K562 (cell line): ENCODE measurements at regions not wholly inside any gene's neighbourhood (a gene's known extent, or its start where the extent isn't known, plus 50 kb on each side); places are given as distances from the start of the nearest gene placed in this dataset.

Experiments
- ATAC-seq: fragments of 200-7000 bp; cut with Tn5 transposase; 3 replicates; pipeline ENCODE4 v1.9.1; 2020; ENCODE audit warnings: moderate library complexity
- BruUV-seq: library from RNA; stranded (reverse); fragments of 400-500 nt; replicated peaks from 2 replicates; lab custom pipeline; 2021; lab: Mats Ljungman, UMichigan
- CTCF ChIA-PET: fragments of 300-600 bp; formaldehyde crosslinking; extraction: SDS; loops from one replicate; lab custom pipeline; 2021; ENCODE audit warnings: low intra/inter-chr PET ratio; lab: Yijun Ruan, JAX
- POLR2A ChIA-PET: fragments of 300-600, 350-650 bp; sonication (Branson Sonifier 250); formaldehyde crosslinking; extraction: SDS; loops from one replicate; lab custom pipeline; 2021; ENCODE audit warnings: antibody characterized with exemption, inconsistent platforms; lab: Yijun Ruan, JAX
- DNase-seq, 4 experiments: peaks; one replicate each; pipeline versions ENCODE4 v3.0.0 to v3.0.0-alpha.2; 2011 to 2018; ENCODE audit warnings: low spot score in 3 of 4, mixed read lengths in 3 of 4; ENCODE audit errors: extremely low read depth in 1 of 4
- FAIRE-seq: peaks from 2 replicates; lab custom pipeline; 2011; peaks lifted over from hg19 to GRCh38; lab: Jason Lieb, UNC
- H2AFZ ChIP-seq: 2 replicates; pipeline ENCODE4 v1.6.0; 2011; ENCODE audit warnings: low read depth, low read length, control low read depth, inconsistent platforms
- H3K27ac ChIP-seq: fragments of 200-600 bp; 3 replicates; pipeline ENCODE4 v1.8.0; 2011; ENCODE audit warnings: low read depth, mild to moderate bottlenecking, control low read depth, inconsistent platforms, low read length, moderate library complexity, mixed read lengths; ENCODE audit errors: extremely low read depth
- H3K27me3 ChIP-seq, 2 experiments: fragments of 300-600 bp in 1 of 2; 2 replicates in 1 of 2; 3 replicates in 1 of 2; pipeline versions ENCODE4 v1.6.0 to v1.8.0; 2011; ENCODE audit warnings: inconsistent platforms in 2 of 2, low read length in 2 of 2, mild to moderate bottlenecking in 1 of 2, mixed read lengths in 1 of 2, moderate library complexity in 1 of 2; ENCODE audit not compliant: control insufficient read depth in 2 of 2, insufficient read depth in 2 of 2
- H3K36me3 ChIP-seq: fragments of 300-600 bp; 3 replicates; pipeline ENCODE4 v1.8.0; 2011; ENCODE audit warnings: mild to moderate bottlenecking, low read length, inconsistent platforms; ENCODE audit not compliant: control insufficient read depth, insufficient read depth
- H3K4me1 ChIP-seq, 2 experiments: fragments of 200-600 bp in 1 of 2; replicated peaks in 1 of 2; 2 replicates in 1 of 2; 3 replicates in 1 of 2; pipeline versions ENCODE4 v1.5.1 to v1.8.0; 2011; ENCODE audit warnings: inconsistent platforms in 2 of 2, low read length in 2 of 2, mild to moderate bottlenecking in 1 of 2, mixed read lengths in 1 of 2, moderate library complexity in 1 of 2; ENCODE audit not compliant: control insufficient read depth in 2 of 2, insufficient read depth in 2 of 2
- H3K4me2 ChIP-seq: 2 replicates; pipeline ENCODE4 v1.6.1; 2011; ENCODE audit warnings: low read length, control low read depth, inconsistent platforms, mixed read lengths; ENCODE audit not compliant: insufficient read depth
- H3K4me3 ChIP-seq: fragments of 200-600 bp; sonication (generic), shearing (Covaris generic); 2 replicates; pipeline ENCODE4 v1.5.1; 2016; ENCODE audit warnings: control low read depth, inconsistent platforms
- H3K79me2 ChIP-seq: fragments of 200-600 bp; 3 replicates; pipeline ENCODE4 v1.8.0; 2011; ENCODE audit warnings: low read length, inconsistent platforms; ENCODE audit not compliant: control insufficient read depth, insufficient read depth
- H3K9ac ChIP-seq, 2 experiments: 2 replicates each; pipeline versions ENCODE4 v1.6.0 to v1.6.1; 2011; ENCODE audit warnings: low read depth in 2 of 2, low read length in 2 of 2, control low read depth in 1 of 2, inconsistent platforms in 1 of 2, mild to moderate bottlenecking in 1 of 2, mixed read lengths in 1 of 2; ENCODE audit not compliant: insufficient read depth in 1 of 2
- H3K9me1 ChIP-seq: one replicate; pipeline ENCODE4 v1.6.0; 2011; ENCODE audit warnings: inconsistent platforms, mild to moderate bottlenecking, low read length, moderate library complexity; ENCODE audit not compliant: control insufficient read depth, insufficient read depth
- H3K9me3 ChIP-seq: replicated peaks from 2 replicates; pipeline ENCODE4 v1.5.1; 2011; ENCODE audit warnings: low read depth, low read length, inconsistent platforms; ENCODE audit not compliant: control insufficient read depth, insufficient read depth
- H4K20me1 ChIP-seq: replicated peaks from 2 replicates; pipeline ENCODE4 v1.6.1; 2011; ENCODE audit warnings: low read length, inconsistent platforms, mixed read lengths; ENCODE audit not compliant: control insufficient read depth, insufficient read depth
- ATF3 ChIP-seq, 2 experiments: fragments of 450-650 bp in 1 of 2; sonication (generic) in 1 of 2; formaldehyde crosslinking in 1 of 2; IDR thresholded peaks in 1 of 2; conservative IDR thresholded peaks in 1 of 2; 2 replicates each; pipeline versions ENCODE4 v1.6.1 to v1.8.1; 2016 to 2023; ENCODE audit warnings: mild to moderate bottlenecking in 2 of 2, moderate library complexity in 2 of 2, inconsistent platforms in 1 of 2, missing genetic modification reagents in 1 of 2
- BDP1 ChIP-seq: IDR thresholded peaks from 3 replicates; pipeline ENCODE4 v1.6.1; 2011; ENCODE audit not compliant: insufficient read length, insufficient read depth
- FOXJ3 ChIP-seq: sonication (generic); formaldehyde crosslinking; IDR thresholded peaks from 2 replicates; pipeline ENCODE4 v1.4.0; 2020; ENCODE audit warnings: mild to moderate bottlenecking, missing genetic modification reagents
- HMGN3 ChIP-seq: IDR thresholded peaks from 2 replicates; pipeline ENCODE4 v1.6.1; 2011; ENCODE audit warnings: borderline replicate concordance, low read depth, mild to moderate bottlenecking, mixed read lengths, low read length; ENCODE audit not compliant: insufficient read length; ENCODE audit errors: extremely low read depth
- HOXB6 ChIP-seq: fragments of 250-450 bp; sonication (Bioruptor Pico); IDR thresholded peaks from 2 replicates; pipeline ENCODE4 v1.5.1; 2022; ENCODE audit warnings: mild to moderate bottlenecking, borderline replicate concordance
- MNT ChIP-seq, 2 experiments: fragments of 450-650 bp; conservative IDR thresholded peaks; 2 replicates each; pipeline ENCODE4 v1.6.1; 2017; ENCODE audit warnings: mild to moderate bottlenecking in 2 of 2, moderate library complexity in 2 of 2
- PKNOX1 ChIP-seq: fragments of 450-650 bp; IDR thresholded peaks from 2 replicates; pipeline ENCODE4 v1.6.1; 2016
- POLR2A ChIP-seq: fragments of 450-650 bp; conservative IDR thresholded peaks from 2 replicates; pipeline ENCODE4 v1.6.1; 2016
- RCOR1 ChIP-seq, 2 experiments: IDR thresholded peaks; 2 replicates each; pipeline ENCODE4 v1.6.1; 2012; ENCODE audit warnings: low read depth in 2 of 2, low read length in 2 of 2, borderline replicate concordance in 1 of 2, improper control_type of control experiment in 1 of 2
- SMARCC2 ChIP-seq: fragments of 450-650 bp; IDR thresholded peaks from 2 replicates; pipeline ENCODE4 v1.6.1; 2017; ENCODE audit warnings: antibody characterized with exemption, moderate library complexity, mild to moderate bottlenecking, low read depth
- TCF15 ChIP-seq: fragments of 250-450 bp; sonication (Bioruptor Pico); IDR thresholded peaks from 2 replicates; pipeline ENCODE4 v1.8.0; 2022; ENCODE audit warnings: moderate library complexity, mild to moderate bottlenecking, inconsistent platforms
- TCF7 ChIP-seq: sonication (generic); IDR thresholded peaks from 2 replicates; pipeline ENCODE4 v1.6.1; 2016; ENCODE audit warnings: antibody characterized with exemption, borderline replicate concordance
- TGIF2 ChIP-seq: sonication (generic); formaldehyde crosslinking; IDR thresholded peaks from 2 replicates; pipeline ENCODE4 v1.8.1; 2022; ENCODE audit warnings: mild to moderate bottlenecking, missing genetic modification reagents, moderate library complexity
- ZNF695 ChIP-seq: fragments of 450-650 bp; formaldehyde crosslinking; IDR thresholded peaks from 2 replicates; pipeline ENCODE4 v1.4.0; 2020; ENCODE audit warnings: mild to moderate bottlenecking, moderate library complexity
- in situ Hi-C: fragments of 300-500 bp; cut with MboI; formaldehyde crosslinking; loops from 4 replicates; pipeline ENCODE4 v1.15.0; 2018; ENCODE audit warnings: inconsistent platforms, mixed read lengths
- intact Hi-C: fragments of 100-400 bp; cut with micrococcal nuclease; formaldehyde crosslinking; loops from 2 replicates; pipeline ENCODE4 v1.14.2; 2022

GRCh38 chr17:13182854-13183253 is 165.0 kb upstream of the ELAC2 start (continued):
- no peak for TF ChIP-seq TGIF2 (CRISPR knock-in tag)
- TF ChIP-seq BDP1: no peak
- TF ChIP-seq RCOR1 (IDR thresholded peaks at IDR 0.05; ENCODE audit: borderline replicate concordance in 1 of 2, low read depth in 2 of 2, low read length in 2 of 2): no peak
- TF ChIP-seq, all 486 proteins: peak for 0

GRCh38 chr17:13182450-13182849 is 164.6 kb upstream of the ELAC2 start:
- H3K9me3 ChIP-seq: no peaks in the 10 kb centered on the region
- no peaks in the 10 kb centered on the region for H4K20me1 ChIP-seq
- in situ Hi-C loops: no loop called here
- POLR2A ChIA-PET: no interaction called here
- DNase-seq: no peak
- no peaks in the 10 kb centered on the region for H3K27me3 ChIP-seq
- no peak overlapping the region for H3K27ac ChIP-seq
- no TSS peak for BruUV-seq
- no peak overlapping the region for H3K4me3 ChIP-seq
- H3K9me1 ChIP-seq: no peaks in the 10 kb centered on the region
- H3K9ac ChIP-seq: no peak overlapping the region
- no peak for FAIRE-seq
- intact Hi-C loops: no loop called here
- H3K79me2 ChIP-seq: no peaks in the 10 kb centered on the region
- H3K4me2 ChIP-seq: no peak overlapping the region
- TF ChIP-seq ATF3 (IDR thresholded peaks at IDR 0.05): no peak
- no peak for TF ChIP-seq ATF3 (CRISPR knock-in tag; conservative IDR thresholded peaks at IDR 0.05)
- no peak for TF ChIP-seq PKNOX1
- TF ChIP-seq POLR2A: no peak
- no peak for TF ChIP-seq TCF15 (CRISPR knock-in tag)
- no peak for TF ChIP-seq SMARCC2
- no peak for TF ChIP-seq HMGN3
- TF ChIP-seq HOXB6: no peak
- no peak for TF ChIP-seq TCF7
- TF ChIP-seq ZNF695 (CRISPR knock-in tag): no peak
- no peak for TF ChIP-seq FOXJ3 (CRISPR knock-in tag)
- TF ChIP-seq MNT (conservative IDR thresholded peaks at IDR 0.05): no peak
- CTCF ChIA-PET: no interaction called here
- H2AFZ ChIP-seq: no peak overlapping the region
- no peak for ATAC-seq
- no peaks in the 10 kb centered on the region for H3K36me3 ChIP-seq
- no peaks in the 10 kb centered on the region for H3K4me1 ChIP-seq
